GM04504 (cell line): ENCODE measurements at regions not wholly inside any gene's neighbourhood (a gene's known extent, or its start where the extent isn't known, plus 50 kb on each side); places are given as distances from the start of the nearest gene placed in this dataset.
"Not testable (repeated sequence)": the region's sequence is repeated elsewhere in the genome, so short reads cannot be mapped to it uniquely, and the experiment has no call there.

Experiments
- DNase-seq: peaks from one replicate; pipeline ENCODE4 v3.0.0-alpha.2; 2012; ENCODE audit warnings: low read depth

DNA sequence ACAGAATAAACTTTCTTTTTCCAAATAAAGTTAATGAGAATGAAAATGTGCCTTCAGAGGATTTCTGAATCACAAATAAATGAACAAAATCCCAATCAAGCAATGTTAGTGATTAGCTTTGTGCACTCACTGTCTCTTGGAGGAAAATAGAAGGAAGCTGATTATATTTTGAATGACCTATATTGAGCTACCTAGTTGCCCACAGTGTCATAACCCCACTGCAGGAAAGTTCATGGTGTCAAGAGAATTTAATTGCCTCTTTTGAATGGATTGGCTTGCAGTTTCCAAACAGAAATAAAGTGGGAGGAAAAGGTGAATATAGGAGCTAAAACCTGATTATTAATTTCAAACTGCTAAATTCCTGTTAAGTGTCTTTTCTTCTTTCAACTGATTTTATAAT lies 515.9 kb downstream of the JRKL start:
- no peak for DNase-seq

DNA sequence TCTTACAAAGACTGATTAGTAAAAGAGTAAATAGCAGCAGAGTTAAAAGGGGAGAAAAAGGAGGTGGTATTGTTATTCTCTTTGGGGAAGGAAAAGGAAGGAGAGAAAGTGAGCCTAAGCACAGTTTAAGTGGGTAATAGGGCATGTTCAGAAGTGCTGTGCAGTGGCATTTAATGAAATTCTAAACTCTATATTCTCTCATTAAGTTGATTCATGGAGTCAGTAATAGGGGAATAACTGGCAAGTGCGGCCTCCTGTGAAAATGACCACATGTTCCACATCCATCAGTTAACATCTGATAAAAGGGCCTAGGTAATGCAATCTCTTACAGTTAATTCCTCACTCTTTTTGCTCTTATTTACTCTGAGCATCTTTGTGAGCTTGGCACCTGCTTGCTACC lies 516.7 kb downstream of the JRKL start:
- DNase-seq, result no peak

DNA sequence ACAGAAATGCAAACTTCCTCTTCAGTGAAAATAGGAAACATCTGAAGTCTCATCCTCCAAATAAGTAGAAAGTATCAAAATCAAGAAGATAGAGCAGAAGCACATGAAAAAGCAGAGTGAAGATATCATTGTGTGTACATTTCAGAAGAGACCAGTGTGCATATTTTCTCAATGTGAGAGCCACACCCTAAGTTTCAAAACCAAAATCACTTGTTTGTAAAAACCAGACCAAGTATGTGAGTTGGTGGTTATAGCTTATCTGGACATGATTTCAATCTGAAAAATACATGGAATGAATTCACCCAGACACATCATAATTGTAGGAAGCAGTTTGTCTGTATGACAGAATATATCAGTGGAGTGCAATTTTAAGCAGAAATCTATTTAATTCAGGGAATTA lies 536.0 kb downstream of the JRKL start:
- DNase-seq, result no peak

DNA sequence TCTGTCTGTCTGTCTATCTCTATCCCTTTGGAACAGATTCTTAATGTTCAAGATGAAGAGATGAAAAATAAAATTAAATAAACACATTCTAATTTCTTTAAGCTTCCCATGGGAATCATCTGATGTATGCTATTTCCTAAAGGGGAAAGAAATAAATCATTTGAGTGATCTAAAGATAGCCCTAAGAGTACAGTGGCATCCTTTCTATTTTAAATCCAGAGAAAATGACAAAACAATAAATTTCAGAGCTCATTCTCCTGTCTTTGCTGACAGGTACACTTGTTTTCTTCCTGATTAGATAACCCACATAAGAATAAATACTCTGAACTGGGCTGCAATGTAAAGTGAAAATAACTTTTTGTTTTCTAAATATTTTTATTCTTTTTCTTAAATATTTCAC lies 550.4 kb downstream of the JRKL start:
- no peak for DNase-seq

DNA sequence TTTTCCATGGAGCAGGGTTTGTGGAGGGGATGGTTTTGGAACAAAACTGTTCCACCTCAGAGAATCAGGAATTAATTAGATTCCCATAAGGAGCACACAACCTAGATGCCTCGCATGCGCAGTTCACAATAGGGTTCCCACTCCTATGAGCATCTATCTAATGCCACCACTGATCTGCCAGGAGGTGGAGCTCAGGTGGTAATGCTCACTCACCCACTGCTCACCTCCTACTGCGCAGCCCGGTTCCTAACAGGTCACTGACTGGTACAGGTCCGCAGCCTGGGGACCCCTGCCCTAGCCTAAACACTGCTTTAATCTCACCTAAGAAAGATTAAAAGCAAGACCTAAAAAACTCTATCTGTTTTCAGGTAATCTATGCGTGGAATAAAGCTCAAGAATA lies 553.0 kb downstream of the JRKL start:
- DNase-seq, result no peak

DNA sequence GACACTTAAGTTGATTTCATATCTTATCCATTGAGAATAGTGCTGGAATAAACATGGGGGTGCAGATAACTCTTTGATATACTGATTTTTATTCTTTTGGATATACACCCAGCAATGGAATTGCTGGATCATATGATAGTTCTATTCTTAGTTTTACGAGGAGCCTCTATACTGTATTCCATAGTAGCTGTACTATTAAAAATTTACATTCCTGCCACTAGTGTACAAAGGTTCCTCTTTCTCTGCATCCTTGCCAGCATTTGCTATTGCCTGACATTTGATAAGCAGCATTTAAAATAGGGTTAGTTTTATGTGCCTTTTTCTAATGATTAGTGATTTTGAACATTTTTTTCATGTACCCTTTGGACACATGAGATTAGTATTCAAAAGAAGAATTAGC lies 554.2 kb downstream of the JRKL start:
- no peak for DNase-seq

DNA sequence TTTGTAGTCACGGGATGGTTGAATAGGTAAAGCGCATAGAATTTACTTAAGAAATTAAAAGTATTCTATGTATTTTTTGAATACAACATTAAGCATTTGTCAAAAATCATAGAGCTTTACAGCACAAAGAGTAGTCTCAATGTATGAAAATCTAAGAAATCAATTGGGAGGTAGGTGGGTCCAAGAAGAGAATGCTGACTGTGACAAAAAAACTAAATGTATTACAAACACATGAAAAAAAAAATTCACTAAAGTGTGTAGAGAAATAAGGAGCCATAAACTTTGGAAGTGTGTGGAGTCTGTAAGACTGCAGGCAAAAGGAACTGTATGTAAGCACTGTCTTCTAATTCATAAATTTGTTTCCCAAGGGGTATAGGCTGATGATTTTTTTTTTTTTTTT lies 558.3 kb downstream of the JRKL start:
- DNase-seq, result no peak

DNA sequence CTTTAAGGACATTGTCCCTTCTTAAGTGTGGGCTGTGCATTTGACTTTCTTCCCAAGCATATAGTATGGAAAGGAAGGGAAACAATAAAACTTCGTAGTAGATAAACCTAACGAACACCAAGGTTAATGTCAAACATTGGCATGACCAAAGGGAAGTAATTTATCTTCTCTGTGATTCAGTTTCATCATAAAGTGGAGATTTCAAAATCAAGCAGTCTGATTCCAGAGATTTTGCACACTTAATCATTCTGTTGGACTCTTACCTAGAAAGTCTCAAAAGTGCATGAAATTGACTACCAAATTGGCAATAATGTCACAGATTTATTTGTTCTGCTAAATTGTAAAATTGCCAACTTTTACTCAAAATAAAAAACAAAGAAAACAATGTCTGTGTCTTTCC lies 559.7 kb downstream of the JRKL start:
- no peak for DNase-seq

DNA sequence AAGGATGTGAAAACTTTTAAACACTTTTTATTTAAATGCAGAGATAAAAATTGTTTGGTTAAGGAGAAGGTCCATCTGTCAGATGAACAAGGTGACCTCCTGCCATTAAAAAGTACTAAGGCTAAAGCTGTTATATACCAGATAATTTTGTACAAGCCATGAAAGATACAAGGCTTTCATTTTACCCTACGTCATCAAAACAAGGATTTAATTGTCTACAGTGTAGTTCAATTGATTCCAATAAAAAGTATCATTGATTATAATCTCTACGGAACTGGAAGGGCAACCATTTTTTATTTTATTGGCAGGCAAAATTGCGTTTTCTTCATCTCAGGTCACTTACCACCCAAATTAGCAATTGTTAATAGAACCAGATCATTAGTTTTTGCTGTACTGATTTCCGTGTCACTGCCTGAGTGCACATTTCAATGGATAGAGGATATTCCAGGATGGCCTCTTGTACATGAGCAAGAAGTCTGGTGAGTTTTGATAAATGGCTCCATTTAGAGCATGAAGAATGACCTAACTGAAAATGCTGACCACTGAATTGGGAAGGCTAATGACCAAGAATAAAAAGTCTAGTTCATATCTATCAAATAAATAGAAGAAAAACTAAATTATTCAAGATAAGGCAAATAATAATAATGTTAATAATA lies 564.9 kb downstream of the JRKL start:
- DNase-seq, result no peak

DNA sequence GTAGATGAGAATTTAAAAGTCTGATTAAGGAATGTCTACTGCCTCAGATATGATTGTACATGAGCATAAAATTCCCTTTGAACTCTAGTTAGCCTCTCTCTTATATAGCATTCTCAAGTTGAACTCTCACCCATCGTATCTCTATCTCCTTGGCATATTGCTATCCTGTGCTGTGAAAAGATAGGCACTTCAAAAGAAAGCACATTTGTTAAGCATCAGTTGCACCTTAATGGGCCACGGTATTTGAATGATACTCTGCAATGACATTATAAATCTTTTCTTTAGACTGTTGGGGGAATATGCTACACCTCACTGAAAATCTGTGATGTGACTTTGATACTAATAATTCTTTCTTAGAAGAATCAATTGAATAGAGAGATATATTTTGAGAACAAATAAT lies 570.7 kb downstream of the JRKL start:
- no peak for DNase-seq

DNA sequence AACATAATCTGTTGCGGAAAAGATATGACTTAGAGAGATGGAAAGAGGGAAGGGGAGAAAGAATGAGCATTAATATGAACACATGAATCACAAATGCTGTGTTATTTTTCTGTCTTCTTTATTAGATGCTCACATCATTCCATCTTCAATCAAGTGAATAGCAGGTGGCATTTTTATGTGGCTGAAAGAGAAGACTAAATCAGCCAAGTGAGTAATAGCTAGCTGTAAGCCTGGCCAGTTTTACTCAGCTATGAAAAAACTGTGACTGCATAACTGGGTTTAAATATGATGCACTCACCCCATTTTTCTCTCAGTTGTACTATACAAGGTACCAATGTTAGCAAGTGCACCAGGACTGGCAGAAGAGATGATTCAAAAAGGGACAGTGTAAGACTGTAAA lies 571.1 kb downstream of the JRKL start:
- DNase-seq, result no peak

DNA sequence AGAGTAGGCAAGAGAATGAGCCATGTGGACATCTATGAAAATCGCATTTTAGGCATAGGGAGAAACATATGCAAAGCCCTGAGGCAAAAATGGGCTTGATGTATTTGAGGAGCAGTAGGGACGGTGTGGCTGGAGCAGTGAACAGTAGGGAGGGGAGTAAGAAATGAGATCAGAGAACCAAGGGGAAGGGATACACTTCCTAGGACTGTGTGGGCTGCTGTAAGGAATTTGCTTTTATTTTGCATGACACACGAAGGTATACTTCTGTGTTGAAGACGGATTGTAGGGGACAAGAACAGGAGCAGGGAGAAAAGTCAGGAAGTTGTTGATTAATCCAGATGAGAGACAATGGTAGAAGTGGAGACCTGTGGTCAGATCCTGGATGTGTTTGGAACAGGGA lies 572.1 kb downstream of the JRKL start:
- DNase-seq, result no peak

DNA sequence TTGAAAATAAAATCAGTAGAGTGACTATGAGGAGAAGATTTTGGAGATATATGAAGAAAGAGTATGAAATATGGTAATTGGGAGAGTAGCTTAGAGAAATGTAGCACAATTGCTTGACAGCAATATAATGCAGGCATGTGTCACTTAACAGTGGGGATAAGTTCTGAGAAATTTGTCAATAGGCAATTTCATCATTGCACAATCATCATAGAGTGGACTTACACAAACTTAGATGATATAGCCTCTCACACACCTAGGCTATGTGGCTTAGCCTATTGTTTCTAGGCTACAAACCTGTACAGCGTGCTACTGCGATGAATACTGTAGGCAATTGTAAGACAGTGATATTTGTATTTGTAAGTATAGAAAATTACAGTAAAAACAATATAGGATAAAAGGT lies 573.6 kb downstream of the JRKL start:
- DNase-seq, result no peak

DNA sequence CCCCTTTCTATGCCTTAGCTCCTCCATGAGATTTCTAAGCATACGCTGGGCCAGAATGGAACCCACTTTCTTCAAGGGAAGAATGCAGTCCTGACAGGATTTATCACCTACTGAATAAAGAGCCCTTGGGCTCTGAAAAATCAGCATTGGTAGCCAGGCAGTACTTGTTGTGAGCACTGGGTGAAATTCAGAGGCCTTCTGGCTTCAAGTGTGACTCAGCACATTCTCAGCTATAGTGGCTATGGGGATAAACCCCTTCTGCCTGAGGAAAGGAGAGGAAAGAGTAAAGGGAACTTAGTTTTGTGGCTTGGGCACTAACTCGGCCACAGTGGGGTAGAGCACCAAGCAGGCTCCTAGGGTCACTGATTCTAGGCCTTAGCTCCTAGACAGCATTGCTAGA lies 574.8 kb downstream of the JRKL start:
- DNase-seq, result no peak

DNA sequence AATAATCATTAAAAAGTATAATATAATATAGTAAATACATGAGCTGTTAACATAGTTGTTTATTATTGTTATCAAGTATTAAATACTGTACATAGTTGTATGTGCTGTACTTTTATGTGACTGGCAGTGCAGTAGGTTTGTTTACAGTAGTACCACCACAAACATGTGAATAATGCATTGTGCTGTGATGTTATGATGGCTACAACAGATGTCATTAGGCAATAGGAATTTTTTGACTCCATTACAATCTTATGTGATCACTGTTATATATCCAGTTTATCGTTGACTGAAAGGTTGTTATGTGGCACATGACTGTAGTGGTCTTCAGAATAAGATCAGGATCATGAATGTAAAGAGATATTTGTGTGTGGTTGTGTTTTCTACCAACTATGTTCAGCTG lies 577.8 kb downstream of the JRKL start:
- no peak for DNase-seq

DNA sequence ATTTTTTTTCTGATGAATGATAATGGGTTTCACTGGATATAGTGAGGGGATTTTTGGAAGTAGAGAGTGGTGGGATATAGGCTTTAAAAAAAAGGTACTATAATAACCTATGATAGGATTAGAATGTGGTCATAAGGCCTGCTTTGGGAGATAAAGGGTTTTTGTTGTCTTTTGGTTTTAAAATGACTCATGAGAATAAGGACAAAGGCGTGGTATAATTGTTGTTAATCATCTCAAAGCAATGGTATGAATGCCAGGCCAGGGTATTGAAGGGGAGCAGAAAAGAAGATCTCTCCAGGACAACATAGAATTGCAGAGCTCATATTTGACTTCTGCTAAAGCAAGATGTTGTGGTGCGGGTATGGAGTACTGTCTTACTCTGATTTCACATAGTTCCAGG lies 579.4 kb downstream of the JRKL start:
- DNase-seq, result no peak

DNA sequence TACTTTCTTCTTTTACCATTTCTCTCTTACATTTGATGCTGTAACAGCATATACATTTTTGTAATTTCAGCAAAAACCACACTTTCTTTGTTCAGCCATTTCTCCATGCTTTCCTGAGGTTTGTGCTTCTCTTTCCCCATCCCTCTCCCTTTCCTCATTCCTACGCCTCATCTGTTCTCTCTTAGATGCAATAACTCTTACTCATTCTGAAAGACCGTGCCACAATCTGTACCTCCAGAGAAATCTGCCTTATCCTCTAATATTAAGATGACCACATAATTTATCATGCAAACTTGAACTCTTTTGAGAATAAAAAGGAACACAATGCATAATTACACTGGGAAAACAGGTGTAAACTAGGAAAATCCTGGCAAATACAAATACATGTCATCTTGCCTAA lies 588.9 kb downstream of the JRKL start:
- no peak for DNase-seq

DNA sequence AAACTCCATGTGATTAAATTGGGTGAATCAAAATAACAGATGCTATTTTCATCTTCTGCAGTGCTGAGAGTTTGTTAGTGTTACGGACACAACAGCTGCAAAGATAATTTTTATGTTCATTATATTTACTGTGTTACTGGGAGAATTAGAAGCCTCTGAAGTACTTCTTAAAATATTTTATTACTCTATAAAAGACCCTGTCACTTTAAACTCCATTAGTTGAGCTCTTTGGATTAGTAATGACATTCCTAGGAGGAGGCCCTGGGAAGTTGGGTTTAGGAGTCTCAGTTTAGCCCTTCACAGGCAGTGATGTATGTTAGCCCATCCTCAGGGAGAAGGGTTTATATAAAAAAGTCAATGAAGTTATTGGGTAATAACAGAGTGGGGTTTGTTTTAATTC lies 596.7 kb downstream of the JRKL start:
- no peak for DNase-seq

DNA sequence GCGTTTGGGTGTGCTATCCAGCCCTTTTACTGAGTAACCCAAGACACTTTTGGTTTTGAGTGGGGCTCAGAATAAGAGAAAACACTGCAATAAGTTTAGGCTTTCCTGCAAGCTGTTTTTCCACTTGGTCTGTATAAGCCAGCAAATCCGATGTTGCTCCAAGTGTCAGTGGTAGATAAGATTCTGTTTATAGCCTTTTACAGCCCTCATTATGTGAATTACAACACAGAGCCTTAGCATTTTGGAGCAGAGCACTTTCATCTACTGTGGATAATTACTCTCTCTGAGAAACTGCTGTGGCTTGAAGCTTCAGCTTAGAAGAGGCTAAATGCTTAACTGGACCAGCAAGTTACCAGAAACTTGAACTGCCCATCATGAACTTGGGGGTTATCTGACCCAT lies 601.1 kb downstream of the JRKL start:
- DNase-seq, result no peak

DNA sequence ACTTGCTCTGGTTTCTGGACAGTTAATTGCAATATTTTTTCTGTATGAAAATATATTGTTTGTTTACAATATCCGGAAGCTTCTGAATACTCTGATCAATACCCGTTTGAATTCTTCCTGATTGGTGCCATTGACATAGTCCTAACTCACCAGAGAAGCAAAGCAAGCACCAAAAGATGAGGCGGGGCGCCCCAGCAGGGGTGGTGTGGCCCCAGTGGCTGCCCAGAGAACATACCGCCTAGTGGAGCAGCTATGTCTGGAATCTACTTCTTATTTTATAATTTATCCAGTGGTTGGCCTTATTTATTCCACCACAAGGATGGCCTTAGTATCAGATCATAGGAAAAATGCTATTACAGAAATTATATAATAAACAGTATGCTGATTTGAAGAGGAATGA lies 610.7 kb downstream of the JRKL start:
- DNase-seq, result no peak

DNA sequence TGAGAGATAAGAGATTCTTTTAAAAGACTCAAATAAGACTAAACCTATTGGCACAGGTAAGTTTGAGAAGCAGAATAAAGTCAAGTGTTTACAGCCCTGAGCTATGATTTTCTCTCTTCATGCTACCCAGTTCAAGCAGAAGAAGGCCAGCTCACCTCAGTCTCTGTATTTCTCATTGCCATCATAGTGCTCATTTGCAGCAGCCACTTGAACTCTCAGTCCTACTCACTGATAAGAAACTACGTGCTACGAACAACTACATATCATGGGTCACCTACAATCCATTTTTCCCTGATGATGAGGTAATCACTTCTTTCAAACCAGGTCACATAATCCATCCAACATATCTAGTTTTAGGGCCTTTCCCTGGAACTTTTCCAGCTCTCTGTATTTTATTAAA lies 617.5 kb downstream of the JRKL start:
- no peak for DNase-seq

DNA sequence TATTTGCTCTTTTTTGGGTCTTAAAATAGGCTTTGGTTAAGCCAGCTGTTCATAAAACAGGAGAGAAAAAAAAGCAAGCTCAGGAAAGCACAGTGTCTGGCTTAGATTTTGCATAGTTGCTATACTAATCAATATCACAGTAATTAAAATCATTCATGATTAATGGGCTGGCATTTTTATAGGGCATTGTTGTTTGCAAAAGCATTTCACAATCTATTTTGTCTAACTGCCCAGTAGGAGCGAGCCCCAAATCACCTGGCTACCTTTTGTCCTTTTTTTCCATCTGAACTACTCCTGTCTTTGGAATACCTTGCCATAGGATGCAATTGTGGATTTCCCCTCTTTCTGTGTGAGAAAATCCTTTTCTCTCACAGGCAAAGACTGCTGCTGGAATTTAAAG lies 619.8 kb downstream of the JRKL start:
- no peak for DNase-seq

DNA sequence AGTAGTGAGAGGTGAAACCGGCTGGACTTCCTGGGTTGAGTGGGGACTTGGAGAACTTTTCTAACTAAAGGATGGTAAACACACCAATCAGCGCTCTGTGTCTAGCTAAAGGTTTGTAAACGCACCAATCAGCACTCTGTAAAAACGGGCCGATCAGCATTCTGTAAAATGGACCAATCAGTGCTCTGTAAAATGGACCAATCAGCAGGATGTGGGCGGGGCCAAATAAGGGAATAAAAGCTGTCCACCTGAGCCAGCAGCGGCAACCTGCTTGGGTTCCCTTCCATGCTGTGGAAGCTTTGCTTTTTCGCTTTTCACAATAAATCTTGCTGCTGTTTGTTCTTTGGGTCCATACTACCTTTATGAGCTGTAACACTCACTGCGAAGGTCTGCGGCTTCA lies 621.2 kb downstream of the JRKL start:
- not testable (repeated sequence) for DNase-seq

DNA sequence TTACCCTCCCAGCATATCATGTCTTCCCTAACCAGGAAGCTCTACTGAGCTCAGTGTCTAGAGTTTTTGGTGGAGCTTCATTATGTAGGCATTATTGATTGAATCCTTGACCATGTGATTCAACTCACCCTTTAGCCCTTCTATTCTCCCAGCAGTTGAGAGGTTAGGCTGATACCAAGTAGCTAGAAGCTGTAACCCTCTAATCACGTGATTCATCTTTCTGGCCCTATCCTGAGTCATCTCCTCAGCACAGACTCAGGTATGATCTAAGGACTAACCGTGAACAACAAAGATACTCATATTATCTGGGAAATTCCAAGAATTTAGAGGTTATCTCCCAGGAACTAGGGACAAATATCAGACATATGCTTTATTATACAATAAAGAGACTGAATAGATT lies 625.5 kb downstream of the JRKL start:
- DNase-seq, result no peak

DNA sequence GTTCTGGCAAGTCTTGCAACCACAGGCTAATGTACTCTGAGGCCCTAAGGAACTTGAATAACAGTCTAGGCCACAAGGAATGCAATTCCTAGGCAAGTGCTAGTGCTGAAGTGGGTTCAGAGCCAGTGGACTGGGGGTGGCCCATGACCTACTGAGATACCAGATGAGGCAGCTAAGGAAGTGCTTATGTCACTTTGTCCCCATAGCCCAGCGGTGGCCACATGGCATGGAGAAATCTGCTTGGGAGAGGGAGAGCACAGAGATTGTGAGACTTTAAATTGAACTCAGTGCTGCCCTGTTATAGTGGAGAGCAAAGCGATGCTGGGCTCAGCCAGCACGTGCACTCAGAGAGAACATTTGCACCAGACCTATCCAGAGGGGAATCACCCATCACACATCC lies 629.5 kb downstream of the JRKL start:
- no peak for DNase-seq
